ENCODE measurements at regions not wholly inside any gene's neighbourhood (a gene's known extent, or its start where the extent isn't known, plus 50 kb on each side); places are given as distances from the start of the nearest gene placed in this dataset.

DNA sequence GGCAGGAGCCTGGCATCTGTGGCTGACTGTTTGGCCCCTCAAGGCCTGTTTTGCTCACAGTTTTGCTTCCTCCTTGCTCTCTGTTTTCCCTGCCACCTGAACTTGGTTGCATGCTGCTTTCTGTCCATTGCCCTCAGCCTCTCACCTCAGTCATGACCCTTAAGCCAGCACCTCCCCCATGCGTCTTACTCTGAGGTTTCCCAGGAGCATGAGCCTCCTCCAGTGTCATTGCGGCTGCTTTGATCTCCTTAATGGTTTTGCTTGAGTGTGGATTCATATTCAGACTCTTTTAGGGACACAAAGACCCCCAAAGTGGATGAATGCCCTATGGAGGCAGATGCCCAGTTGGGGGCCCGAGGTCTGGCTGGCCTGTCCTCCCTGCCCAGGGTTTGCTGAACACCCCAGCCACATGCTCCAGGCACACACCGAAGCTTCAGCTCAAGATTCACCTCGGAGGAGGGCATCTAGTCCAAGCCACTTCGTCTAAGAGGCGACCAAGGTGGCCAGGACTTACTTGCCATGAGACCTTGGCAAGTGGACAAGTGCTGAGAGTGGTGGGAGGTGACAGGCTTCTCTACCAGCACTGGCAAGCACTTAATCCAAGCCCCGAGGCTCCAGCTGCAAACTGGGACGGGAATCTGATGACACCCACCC, 95.4 kb upstream of the DIO3 start:
- H3K36me3 Mint-ChIP-seq (ENCODE audit: low read depth), result no peaks in the 10 kb centered on the region
- H3K36me3 ChIP-seq (ENCODE audit: insufficient read depth, low read length), result no peaks in the 10 kb centered on the region
- H3K27me3 ChIP-seq (ENCODE audit: control insufficient read depth in 1 of 2, insufficient read depth in 2 of 2, low read length in 2 of 2), result peaks cover 7 to 16% of the 10 kb centered on the region in 2 experiments
- H3K9me3 ChIP-seq (ENCODE audit: control insufficient read depth in 1 of 2, insufficient read depth in 1 of 2, low read length in 2 of 2), result peaks cover 0 to 4% of the 10 kb centered on the region in 2 experiments
- no peak for ATAC-seq (ENCODE audit: poor library complexity)
- H3K4me1 ChIP-seq (ENCODE audit: insufficient read depth, low read length), result no peaks in the 10 kb centered on the region
- H3K27me3 Mint-ChIP-seq, result peaks cover 34% of the 10 kb centered on the region
- DNase-seq, result peak in 2 of 14 experiments; percentile 1 to 15
- H3K27ac Mint-ChIP-seq, result no peak overlapping the region
- TF ChIP-seq, protein P1, sequence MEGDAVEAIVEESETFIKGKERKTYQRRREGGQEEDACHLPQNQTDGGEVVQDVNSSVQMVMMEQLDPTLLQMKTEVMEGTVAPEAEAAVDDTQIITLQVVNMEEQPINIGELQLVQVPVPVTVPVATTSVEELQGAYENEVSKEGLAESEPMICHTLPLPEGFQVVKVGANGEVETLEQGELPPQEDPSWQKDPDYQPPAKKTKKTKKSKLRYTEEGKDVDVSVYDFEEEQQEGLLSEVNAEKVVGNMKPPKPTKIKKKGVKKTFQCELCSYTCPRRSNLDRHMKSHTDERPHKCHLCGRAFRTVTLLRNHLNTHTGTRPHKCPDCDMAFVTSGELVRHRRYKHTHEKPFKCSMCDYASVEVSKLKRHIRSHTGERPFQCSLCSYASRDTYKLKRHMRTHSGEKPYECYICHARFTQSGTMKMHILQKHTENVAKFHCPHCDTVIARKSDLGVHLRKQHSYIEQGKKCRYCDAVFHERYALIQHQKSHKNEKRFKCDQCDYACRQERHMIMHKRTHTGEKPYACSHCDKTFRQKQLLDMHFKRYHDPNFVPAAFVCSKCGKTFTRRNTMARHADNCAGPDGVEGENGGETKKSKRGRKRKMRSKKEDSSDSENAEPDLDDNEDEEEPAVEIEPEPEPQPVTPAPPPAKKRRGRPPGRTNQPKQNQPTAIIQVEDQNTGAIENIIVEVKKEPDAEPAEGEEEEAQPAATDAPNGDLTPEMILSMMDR (IDR thresholded peaks at IDR 0.05), result no peak
- ChIA-PET CTCF (no interaction called here), POLR2A (no interaction called here)
- no peak overlapping the region for H3K4me3 ChIP-seq (ENCODE audit: low read length)
- no peaks in the 10 kb centered on the region for H3K4me1 Mint-ChIP-seq (ENCODE audit: low read depth)
- no peak overlapping the region for H3K4me3 Mint-ChIP-seq
- intact Hi-C loops (cut with DNase I, micrococcal nuclease), result no loop called here
- H3K27ac ChIP-seq (ENCODE audit: low read depth in 1 of 2, low read length in 2 of 2), result no peak overlapping the region
- H3K9me3 Mint-ChIP-seq, result no peaks in the 10 kb centered on the region

DNA sequence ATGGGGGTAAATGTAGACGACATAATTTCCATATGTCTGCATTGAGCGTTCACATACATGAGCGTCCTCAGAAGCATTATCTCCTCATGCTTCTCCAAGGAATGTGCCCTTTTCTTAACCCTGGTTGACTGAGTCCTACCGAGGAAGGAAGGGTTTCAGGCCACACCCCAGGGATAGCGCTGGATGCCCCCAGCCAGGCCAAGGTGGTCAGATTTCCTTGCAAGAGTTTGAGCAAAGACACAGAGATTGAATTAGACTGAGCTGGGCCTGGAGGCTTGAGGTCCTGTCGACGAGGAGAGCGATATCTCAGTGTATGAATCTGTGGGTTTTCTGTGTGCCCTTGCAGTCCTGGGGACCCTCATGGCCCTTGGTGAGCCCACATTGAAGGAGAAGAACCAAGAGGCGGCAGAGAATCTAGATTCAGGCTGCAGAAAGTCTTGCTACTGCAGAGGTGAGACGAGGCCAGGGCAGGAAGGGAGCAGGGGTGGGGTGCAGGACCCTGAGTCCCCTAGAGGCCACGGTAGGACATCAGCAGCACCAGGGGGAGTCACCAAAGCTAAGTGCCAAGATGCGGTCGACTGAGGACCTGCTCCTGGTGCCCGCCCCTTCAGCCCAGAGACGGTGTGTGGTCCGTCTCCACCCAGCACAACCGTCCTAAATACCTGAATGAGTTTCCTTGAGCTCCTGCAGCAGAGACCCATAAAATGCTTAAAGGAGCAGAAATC, 94.7 kb upstream of the DIO3 start:
- DNase-seq (peak in 2 of 14 experiments; percentile 3 to 21), ATAC-seq (ENCODE audit: poor library complexity) (no peak)
- Histone ChIP-seq H3K36me3 (ENCODE audit: insufficient read depth, low read length) (no peaks in the 10 kb centered on the region), H3K27me3 (ENCODE audit: control insufficient read depth in 1 of 2, insufficient read depth in 2 of 2, low read length in 2 of 2) (peaks cover under 1 to 10% of the 10 kb centered on the region in 2 experiments), H3K9me3 (ENCODE audit: control insufficient read depth in 1 of 2, insufficient read depth in 1 of 2, low read length in 2 of 2) (peaks cover 0 to 4% of the 10 kb centered on the region in 2 experiments), H3K27ac (ENCODE audit: low read depth in 1 of 2, low read length in 2 of 2) (no peak overlapping the region), H3K4me1 (ENCODE audit: insufficient read depth, low read length) (no peaks in the 10 kb centered on the region), H3K4me3 (ENCODE audit: low read length) (no peak overlapping the region)
- Mint-ChIP-seq H3K36me3 (ENCODE audit: low read depth) (no peaks in the 10 kb centered on the region), H3K27me3 (peaks cover 27% of the 10 kb centered on the region), H3K4me3 (no peak overlapping the region), H3K27ac (no peak overlapping the region), H3K9me3 (no peaks in the 10 kb centered on the region), H3K4me1 (ENCODE audit: low read depth) (no peaks in the 10 kb centered on the region)
- ChIA-PET POLR2A (no interaction called here), CTCF (no interaction called here)
- TF ChIP-seq, protein P1 (IDR thresholded peaks at IDR 0.05), result no peak
- intact Hi-C loops (cut with DNase I, micrococcal nuclease), result no loop called here

DNA sequence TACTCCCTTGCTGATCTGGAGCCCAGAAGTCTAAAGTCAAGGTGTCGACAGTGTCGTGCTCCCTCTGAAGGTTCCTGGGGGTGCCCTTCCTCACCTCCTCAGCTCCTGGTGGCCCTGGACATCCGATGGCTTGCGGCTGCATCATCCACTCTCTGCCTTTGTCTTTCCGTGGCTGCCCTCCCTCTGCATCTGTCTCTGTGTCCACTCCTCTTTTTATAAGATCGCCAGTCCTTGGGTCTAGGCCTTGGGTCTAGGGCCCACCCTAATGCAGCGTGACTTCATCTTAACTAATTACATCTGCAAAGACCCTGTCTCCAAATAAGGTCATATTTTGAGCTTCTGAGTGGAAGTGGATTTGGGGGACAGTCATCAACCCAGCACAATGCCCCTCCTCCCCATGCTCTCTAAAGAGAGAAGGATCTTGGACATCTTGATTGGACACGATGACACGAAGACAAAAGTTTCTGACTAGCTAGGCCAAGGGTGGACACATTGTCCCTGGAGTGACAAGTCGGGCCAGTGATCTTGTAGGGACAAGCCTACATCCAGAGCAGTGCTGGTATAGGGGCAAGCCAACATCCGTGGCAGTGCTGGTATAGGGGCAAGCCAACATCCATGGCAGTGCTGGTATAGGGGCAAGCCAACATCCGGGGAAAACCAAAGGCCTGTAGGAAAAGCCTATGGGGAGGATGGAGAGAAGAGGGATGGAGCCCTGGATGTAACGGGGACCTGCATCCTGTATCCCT, 93.9 kb upstream of the DIO3 start:
- intact Hi-C loops (cut with DNase I, micrococcal nuclease), result no loop called here
- Mint-ChIP-seq H3K4me3 (no peak overlapping the region), H3K9me3 (no peaks in the 10 kb centered on the region), H3K4me1 (ENCODE audit: low read depth) (no peaks in the 10 kb centered on the region), H3K27ac (no peak overlapping the region), H3K27me3 (peaks cover 22% of the 10 kb centered on the region), H3K36me3 (ENCODE audit: low read depth) (no peaks in the 10 kb centered on the region)
- H3K36me3 ChIP-seq (ENCODE audit: insufficient read depth, low read length), result no peaks in the 10 kb centered on the region
- peaks cover 0 to 4% of the 10 kb centered on the region in 2 experiments for H3K9me3 ChIP-seq (ENCODE audit: control insufficient read depth in 1 of 2, insufficient read depth in 1 of 2, low read length in 2 of 2)
- ChIA-PET CTCF (no interaction called here), POLR2A (no interaction called here)
- H3K4me3 ChIP-seq (ENCODE audit: low read length), result no peak overlapping the region
- H3K27ac ChIP-seq (ENCODE audit: low read depth in 1 of 2, low read length in 2 of 2), result no peak overlapping the region
- peak in 2 of 14 experiments; percentile 2 to 17 for DNase-seq
- H3K4me1 ChIP-seq (ENCODE audit: insufficient read depth, low read length), result no peaks in the 10 kb centered on the region
- H3K27me3 ChIP-seq (ENCODE audit: control insufficient read depth in 1 of 2, insufficient read depth in 2 of 2, low read length in 2 of 2), result peaks cover 0 to 6% of the 10 kb centered on the region in 2 experiments
- TF ChIP-seq, protein P1 (IDR thresholded peaks at IDR 0.05), result no peak
- ATAC-seq (ENCODE audit: poor library complexity), result no peak

All from CD4-positive, alpha-beta T cell (primary cell).